ENCODE measurements at regions not wholly inside any gene's neighbourhood (a gene's known extent, or its start where the extent isn't known, plus 50 kb on each side); places are given as distances from the start of the nearest gene placed in this dataset.
A peak's percentile ranks its signal among the peaks of the same experiment; 100 is the strongest.

- Histone ChIP-seq H3K36me3 (ENCODE audit: insufficient read depth, low read length) (no peaks in the 10 kb centered on the region), H3K27ac (ENCODE audit: low read depth, low read length) (no peak overlapping the region), H3K27me3 (ENCODE audit: insufficient read depth, low read length) (no peaks in the 10 kb centered on the region), H3K4me1 (ENCODE audit: insufficient read depth, low read length) (no peaks in the 10 kb centered on the region), H3K9me3 (ENCODE audit: control insufficient read depth in 1 of 2, low read length in 2 of 2) (no peaks in the 10 kb centered on the region), H3K4me3 (ENCODE audit: low read length in 2 of 2) (no peak overlapping the region)
- Mint-ChIP-seq H3K4me1 (peaks cover 0 to 5% (median 0%) of the 10 kb centered on the region in 4 donors), H3K9me3 (no peaks in the 10 kb centered on the region), H3K4me3 (no peak overlapping the region), H3K36me3 (no peaks in the 10 kb centered on the region), H3K27me3 (peaks cover 2% of the 10 kb centered on the region in 2 donors), H3K27ac (no peak overlapping the region)
- DNase-seq: no peak
- ChIA-PET CTCF (ENCODE audit: partially characterized antibody) (interaction anchor here (1.0 kb wide), 1 partner anchor 222 kb away, joined by 3 read pairs; no protein-coding TSS in a partner anchor), POLR2A (ENCODE audit: partially characterized antibody) (no interaction called here)
- intact Hi-C loops (cut with micrococcal nuclease): no loop called here
Measured at GRCh38 chr10:124217906-124218804, 124.8 kb upstream of the CHST15 start.

- H3K9me3 ChIP-seq (ENCODE audit: control insufficient read depth in 1 of 2, low read length in 2 of 2): no peaks in the 10 kb centered on the region
- Mint-ChIP-seq H3K27me3 (peaks cover 2% of the 10 kb centered on the region in 2 donors), H3K4me3 (no peak overlapping the region), H3K27ac (no peak overlapping the region), H3K4me1 (peaks cover 0 to 3% (median 0%) of the 10 kb centered on the region in 4 donors), H3K9me3 (no peaks in the 10 kb centered on the region), H3K36me3 (no peaks in the 10 kb centered on the region)
- H3K36me3 ChIP-seq (ENCODE audit: insufficient read depth, low read length): no peaks in the 10 kb centered on the region
- no peaks in the 10 kb centered on the region for H3K27me3 ChIP-seq (ENCODE audit: insufficient read depth, low read length)
- H3K4me1 ChIP-seq (ENCODE audit: insufficient read depth, low read length): no peaks in the 10 kb centered on the region
- H3K4me3 ChIP-seq (ENCODE audit: low read length in 2 of 2): no peak overlapping the region
- ChIA-PET CTCF (ENCODE audit: partially characterized antibody) (no interaction called here), POLR2A (ENCODE audit: partially characterized antibody) (no interaction called here)
- H3K27ac ChIP-seq (ENCODE audit: low read depth, low read length): no peak overlapping the region
- intact Hi-C loops (cut with micrococcal nuclease): no loop called here
- DNase-seq: no peak
Measured at GRCh38 chr10:124217031-124217430, 123.6 kb upstream of the CHST15 start.

- ChIA-PET CTCF (ENCODE audit: partially characterized antibody) (no interaction called here), POLR2A (ENCODE audit: partially characterized antibody) (no interaction called here)
- H3K27me3 Mint-ChIP-seq: peaks cover 2% of the 10 kb centered on the region in 2 donors
- H3K9me3 Mint-ChIP-seq: peaks cover 0 to 2% (median 0%) of the 10 kb centered on the region in 8 donors
- no peak for DNase-seq
- H3K27me3 ChIP-seq (ENCODE audit: insufficient read depth, low read length): no peaks in the 10 kb centered on the region
- no peaks in the 10 kb centered on the region for H3K36me3 Mint-ChIP-seq
- no peaks in the 10 kb centered on the region for H3K36me3 ChIP-seq (ENCODE audit: insufficient read depth, low read length)
- H3K4me3 ChIP-seq (ENCODE audit: low read length in 2 of 2): no peak overlapping the region
- H3K4me3 Mint-ChIP-seq: no peak overlapping the region
- H3K9me3 ChIP-seq (ENCODE audit: control insufficient read depth in 1 of 2, low read length in 2 of 2): no peaks in the 10 kb centered on the region
- no peak overlapping the region for H3K27ac Mint-ChIP-seq
- no peaks in the 10 kb centered on the region for H3K4me1 Mint-ChIP-seq
- intact Hi-C loops (cut with micrococcal nuclease): no loop called here
- H3K27ac ChIP-seq (ENCODE audit: low read depth, low read length): no peak overlapping the region
- no peaks in the 10 kb centered on the region for H3K4me1 ChIP-seq (ENCODE audit: insufficient read depth, low read length)
Measured at GRCh38 chr10:124214610-124215375, 121.4 kb upstream of the CHST15 start.

GRCh38 chr10:124213899-124214510 lies 120.6 kb upstream of the CHST15 start:
- Histone ChIP-seq H3K36me3 (ENCODE audit: insufficient read depth, low read length) (no peaks in the 10 kb centered on the region), H3K4me3 (ENCODE audit: low read length in 2 of 2) (no peak overlapping the region), H3K9me3 (ENCODE audit: control insufficient read depth in 1 of 2, low read length in 2 of 2) (no peaks in the 10 kb centered on the region), H3K27ac (ENCODE audit: low read depth, low read length) (no peak overlapping the region), H3K4me1 (ENCODE audit: insufficient read depth, low read length) (no peaks in the 10 kb centered on the region), H3K27me3 (ENCODE audit: insufficient read depth, low read length) (no peaks in the 10 kb centered on the region)
- Mint-ChIP-seq H3K4me1 (no peaks in the 10 kb centered on the region), H3K27me3 (peaks cover 2 to 3% of the 10 kb centered on the region in 2 donors), H3K9me3 (peaks cover 0 to 2% (median 0%) of the 10 kb centered on the region in 8 donors), H3K4me3 (no peak overlapping the region), H3K27ac (peak overlapping the region in 1 of 7 donors; percentile 32), H3K36me3 (no peaks in the 10 kb centered on the region)
- CTCF ChIA-PET (ENCODE audit: partially characterized antibody): no interaction called here
- no peak for DNase-seq
- intact Hi-C loops (cut with micrococcal nuclease): no loop called here
- POLR2A ChIA-PET (ENCODE audit: partially characterized antibody): no interaction called here

GRCh38 chr10:124213471-124213870 lies 120.1 kb upstream of the CHST15 start:
- H3K9me3 ChIP-seq (ENCODE audit: control insufficient read depth in 1 of 2, low read length in 2 of 2): no peaks in the 10 kb centered on the region
- H3K27me3 ChIP-seq (ENCODE audit: insufficient read depth, low read length): no peaks in the 10 kb centered on the region
- CTCF ChIA-PET (ENCODE audit: partially characterized antibody): no interaction called here
- no peaks in the 10 kb centered on the region for H3K4me1 ChIP-seq (ENCODE audit: insufficient read depth, low read length)
- intact Hi-C loops (cut with micrococcal nuclease): no loop called here
- Mint-ChIP-seq H3K27ac (no peak overlapping the region), H3K36me3 (no peaks in the 10 kb centered on the region), H3K9me3 (peaks cover 0 to 2% (median 0%) of the 10 kb centered on the region in 8 donors), H3K4me1 (no peaks in the 10 kb centered on the region), H3K27me3 (peaks cover 2 to 3% of the 10 kb centered on the region in 2 donors), H3K4me3 (no peak overlapping the region)
- no peak for DNase-seq
- no peak overlapping the region for H3K4me3 ChIP-seq (ENCODE audit: low read length in 2 of 2)
- no peak overlapping the region for H3K27ac ChIP-seq (ENCODE audit: low read depth, low read length)
- no peaks in the 10 kb centered on the region for H3K36me3 ChIP-seq (ENCODE audit: insufficient read depth, low read length)
- POLR2A ChIA-PET (ENCODE audit: partially characterized antibody): no interaction called here

- no peak overlapping the region for H3K4me3 ChIP-seq (ENCODE audit: low read length in 2 of 2)
- H3K4me3 Mint-ChIP-seq: no peak overlapping the region
- H3K27ac Mint-ChIP-seq: no peak overlapping the region
- no peaks in the 10 kb centered on the region for H3K36me3 Mint-ChIP-seq
- H3K4me1 ChIP-seq (ENCODE audit: insufficient read depth, low read length): no peaks in the 10 kb centered on the region
- ChIA-PET POLR2A (ENCODE audit: partially characterized antibody) (no interaction called here), CTCF (ENCODE audit: partially characterized antibody) (no interaction called here)
- no peak for DNase-seq
- intact Hi-C loops (cut with micrococcal nuclease): no loop called here
- H3K4me1 Mint-ChIP-seq: no peaks in the 10 kb centered on the region
- H3K27me3 Mint-ChIP-seq: peaks cover 2 to 3% of the 10 kb centered on the region in 2 donors
- no peaks in the 10 kb centered on the region for H3K27me3 ChIP-seq (ENCODE audit: insufficient read depth, low read length)
- peaks cover 0 to 2% (median 0%) of the 10 kb centered on the region in 8 donors for H3K9me3 Mint-ChIP-seq
- no peaks in the 10 kb centered on the region for H3K36me3 ChIP-seq (ENCODE audit: insufficient read depth, low read length)
- no peaks in the 10 kb centered on the region for H3K9me3 ChIP-seq (ENCODE audit: control insufficient read depth in 1 of 2, low read length in 2 of 2)
- no peak overlapping the region for H3K27ac ChIP-seq (ENCODE audit: low read depth, low read length)
Measured at GRCh38 chr10:124212702-124213101, 119.3 kb upstream of the CHST15 start.

- ChIA-PET POLR2A (ENCODE audit: partially characterized antibody) (no interaction called here), CTCF (ENCODE audit: partially characterized antibody) (no interaction called here)
- H3K36me3 ChIP-seq (ENCODE audit: insufficient read depth, low read length): no peaks in the 10 kb centered on the region
- DNase-seq: no peak
- peaks cover 0 to 4% of the 10 kb centered on the region in 2 donors for H3K27me3 Mint-ChIP-seq
- no peaks in the 10 kb centered on the region for H3K4me1 ChIP-seq (ENCODE audit: insufficient read depth, low read length)
- H3K27me3 ChIP-seq (ENCODE audit: insufficient read depth, low read length): no peaks in the 10 kb centered on the region
- no peaks in the 10 kb centered on the region for H3K36me3 Mint-ChIP-seq
- H3K9me3 Mint-ChIP-seq: peaks cover 0 to 3% (median 0%) of the 10 kb centered on the region in 8 donors
- no peak overlapping the region for H3K4me3 ChIP-seq (ENCODE audit: low read length in 2 of 2)
- no peak overlapping the region for H3K27ac Mint-ChIP-seq
- H3K9me3 ChIP-seq (ENCODE audit: control insufficient read depth in 1 of 2, low read length in 2 of 2): no peaks in the 10 kb centered on the region
- no peak overlapping the region for H3K4me3 Mint-ChIP-seq
- intact Hi-C loops (cut with micrococcal nuclease): no loop called here
- H3K4me1 Mint-ChIP-seq: no peaks in the 10 kb centered on the region
- H3K27ac ChIP-seq (ENCODE audit: low read depth, low read length): no peak overlapping the region
Measured at GRCh38 chr10:124211921-124212320, 118.5 kb upstream of the CHST15 start.
